Inferior parietal cortex (tissue), 1 donor: ENCODE measurements at regions not wholly inside any gene's neighbourhood (a gene's known extent, or its start where the extent isn't known, plus 50 kb on each side); places are given as distances from the start of the nearest gene placed in this dataset.

Experiments used
- DNase-seq: peaks from one replicate; pipeline ENCODE4 v3.0.0-alpha.2; 2016; ENCODE audit errors: extremely low spot score

GRCh38 chr12:96132819-96133218 lies 61.4 kb upstream of the ELK3 start:
- no peak for DNase-seq

GRCh38 chr12:96134200-96134599 lies 60.0 kb upstream of the ELK3 start:
- no peak for DNase-seq

- no peak for DNase-seq
Measured at GRCh38 chr12:96136161-96136560, 58.0 kb upstream of the ELK3 start.

- no peak for DNase-seq
Measured at GRCh38 chr12:96136725-96137378, 57.3 kb upstream of the ELK3 start.

- no peak for DNase-seq
Measured at GRCh38 chr12:96140174-96140573, 54.0 kb upstream of the ELK3 start.

- DNase-seq, result no peak
Measured at GRCh38 chr12:96141216-96141912, 52.8 kb upstream of the ELK3 start.

- no peak for DNase-seq
Measured at GRCh38 chr12:96143392-96143791, 50.8 kb upstream of the ELK3 start.

- DNase-seq, result no peak
Measured at GRCh38 chr12:96143827-96144565, 50.2 kb upstream of the ELK3 start.
